Keratinocyte (primary cell): ENCODE measurements at regions not wholly inside any gene's neighbourhood (a gene's known extent, or its start where the extent isn't known, plus 50 kb on each side); places are given as distances from the start of the nearest gene placed in this dataset.

Experiments
- DNase-seq: peaks from one replicate; pipeline ENCODE4 v3.0.0-alpha.2; 2011; ENCODE audit warnings: low read depth, missing footprints, low spot score
- FAIRE-seq: peaks from 2 replicates; lab custom pipeline; 2011; peaks lifted over from hg19 to GRCh38; lab: Jason Lieb, UNC
- H2AFZ ChIP-seq: 2 replicates; pipeline ENCODE4 v1.6.0; 2012; ENCODE audit warnings: low read length, control low read depth, inconsistent platforms; ENCODE audit not compliant: control insufficient read depth
- H3K27ac ChIP-seq: 2 replicates; pipeline ENCODE4 v1.5.1; 2011; ENCODE audit warnings: low read length; ENCODE audit not compliant: control insufficient read depth, insufficient read depth
- H3K27me3 ChIP-seq: 3 replicates; pipeline ENCODE4 v1.6.0; 2011; ENCODE audit warnings: low read length; ENCODE audit not compliant: control insufficient read depth, insufficient read depth; ENCODE audit errors: extremely low read depth
- H3K36me3 ChIP-seq, 2 experiments: 2 replicates in 1 of 2; 3 replicates in 1 of 2; pipeline ENCODE4 v1.5.1; 2011; ENCODE audit warnings: low read length in 2 of 2, mild to moderate bottlenecking in 1 of 2; ENCODE audit not compliant: control insufficient read depth in 2 of 2, insufficient read depth in 2 of 2; ENCODE audit errors: extremely low read depth in 1 of 2
- H3K4me1 ChIP-seq: 3 replicates; pipeline ENCODE4 v1.5.1; 2011; ENCODE audit warnings: low read length; ENCODE audit not compliant: control insufficient read depth, insufficient read depth; ENCODE audit errors: extremely low read depth
- H3K4me2 ChIP-seq: 3 replicates; pipeline ENCODE4 v1.6.0; 2011; ENCODE audit warnings: low read depth, low read length; ENCODE audit not compliant: control insufficient read depth, insufficient read depth; ENCODE audit errors: extremely low read depth
- H3K4me3 ChIP-seq, 3 experiments: fragments of 200-600 bp in 1 of 3; sonication (generic) in 1 of 3; 2 replicates in 2 of 3; 3 replicates in 1 of 3; pipeline ENCODE4 v1.5.1; 2011 to 2016; ENCODE audit warnings: low read length in 3 of 3, mild to moderate bottlenecking in 3 of 3, control low read depth in 2 of 3, inconsistent platforms in 1 of 3, low read depth in 1 of 3, mixed read lengths in 1 of 3, mixed run types in 1 of 3, moderate library complexity in 1 of 3; ENCODE audit not compliant: control insufficient read depth in 2 of 3, insufficient read depth in 2 of 3; ENCODE audit errors: extremely low read depth in 1 of 3
- H3K79me2 ChIP-seq: 2 replicates; pipeline ENCODE4 v1.6.0; 2012; ENCODE audit warnings: low read length; ENCODE audit not compliant: control insufficient read depth, insufficient read depth
- H3K9ac ChIP-seq: 3 replicates; pipeline ENCODE4 v1.6.0; 2011; ENCODE audit warnings: low read length; ENCODE audit not compliant: control insufficient read depth, insufficient read depth; ENCODE audit errors: extremely low read depth
- H3K9me1 ChIP-seq: 3 replicates; pipeline ENCODE4 v1.6.0; 2011; ENCODE audit warnings: low read length; ENCODE audit not compliant: control insufficient read depth, insufficient read depth; ENCODE audit errors: extremely low read depth
- H3K9me3 ChIP-seq: 2 replicates; pipeline ENCODE4 v1.5.1; 2012; ENCODE audit warnings: low read depth, low read length; ENCODE audit not compliant: control insufficient read depth
- H4K20me1 ChIP-seq: 3 replicates; pipeline ENCODE4 v1.6.0; 2011; ENCODE audit warnings: low read length; ENCODE audit not compliant: control insufficient read depth, insufficient read depth; ENCODE audit errors: extremely low read depth
- EZH2 ChIP-seq: IDR thresholded peaks from one replicate; pipeline ENCODE4 v1.6.1; 2012; ENCODE audit warnings: inconsistent platforms, mild to moderate bottlenecking, low read length, moderate library complexity
- dilution Hi-C: fragments of 300-500 bp; cut with MboI; formaldehyde crosslinking; loops from one replicate; pipeline ENCODE4 v1.7.0; 2020; ENCODE audit warnings: low sequenced_read_pairs; ENCODE audit not compliant: extremely low pct_ligation_motif_present
- TF ChIP-seq, protein P1 (sequence below), 3 experiments: IDR thresholded peaks in 1 of 3; conservative IDR thresholded peaks in 1 of 3; optimal IDR thresholded peaks in 1 of 3; 2 replicates in 2 of 3; 3 replicates in 1 of 3; pipeline versions ENCODE3 to v1.5.1; 2011; ENCODE audit warnings: low read length in 3 of 3, mild to moderate bottlenecking in 3 of 3, moderate library complexity in 2 of 3, control low read depth in 1 of 3, inconsistent platforms in 1 of 3; ENCODE audit not compliant: insufficient read depth in 2 of 3; ENCODE audit errors: extremely low read depth in 1 of 3

DNA sequence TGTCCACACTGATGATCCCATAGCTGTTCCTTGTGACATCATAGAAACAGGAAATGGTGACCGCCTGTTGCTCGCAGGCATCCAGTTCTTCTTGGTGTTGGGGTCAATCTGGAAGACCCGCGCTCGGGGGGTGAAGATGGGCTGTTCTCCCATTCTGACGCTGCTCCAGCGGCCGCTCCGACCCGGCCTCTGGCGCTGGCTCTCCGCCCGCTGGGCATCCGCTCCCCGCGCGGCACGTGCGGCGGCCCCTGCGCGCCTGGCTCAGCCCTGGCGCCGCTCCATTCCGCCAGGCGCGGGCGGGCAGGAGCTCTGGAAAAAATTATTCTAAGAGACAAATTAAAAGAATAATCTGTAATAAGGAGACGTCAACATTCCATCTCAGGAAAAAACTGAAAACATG is 761.1 kb downstream of the TMEM121 start:
- Histone ChIP-seq H3K4me3 (no peak overlapping the region), H3K27ac (no peak overlapping the region), H3K9ac (no peak overlapping the region), H4K20me1 (no peaks in the 10 kb centered on the region), H3K9me1 (no peaks in the 10 kb centered on the region), H3K4me1 (no peaks in the 10 kb centered on the region), H3K27me3 (no peaks in the 10 kb centered on the region), H2AFZ (no peak overlapping the region), H3K79me2 (no peaks in the 10 kb centered on the region), H3K36me3 (no peaks in the 10 kb centered on the region), H3K4me2 (no peak overlapping the region), H3K9me3 (peaks cover 6% of the 10 kb centered on the region)
- no peak for TF ChIP-seq EZH2
- TF ChIP-seq, protein P1, sequence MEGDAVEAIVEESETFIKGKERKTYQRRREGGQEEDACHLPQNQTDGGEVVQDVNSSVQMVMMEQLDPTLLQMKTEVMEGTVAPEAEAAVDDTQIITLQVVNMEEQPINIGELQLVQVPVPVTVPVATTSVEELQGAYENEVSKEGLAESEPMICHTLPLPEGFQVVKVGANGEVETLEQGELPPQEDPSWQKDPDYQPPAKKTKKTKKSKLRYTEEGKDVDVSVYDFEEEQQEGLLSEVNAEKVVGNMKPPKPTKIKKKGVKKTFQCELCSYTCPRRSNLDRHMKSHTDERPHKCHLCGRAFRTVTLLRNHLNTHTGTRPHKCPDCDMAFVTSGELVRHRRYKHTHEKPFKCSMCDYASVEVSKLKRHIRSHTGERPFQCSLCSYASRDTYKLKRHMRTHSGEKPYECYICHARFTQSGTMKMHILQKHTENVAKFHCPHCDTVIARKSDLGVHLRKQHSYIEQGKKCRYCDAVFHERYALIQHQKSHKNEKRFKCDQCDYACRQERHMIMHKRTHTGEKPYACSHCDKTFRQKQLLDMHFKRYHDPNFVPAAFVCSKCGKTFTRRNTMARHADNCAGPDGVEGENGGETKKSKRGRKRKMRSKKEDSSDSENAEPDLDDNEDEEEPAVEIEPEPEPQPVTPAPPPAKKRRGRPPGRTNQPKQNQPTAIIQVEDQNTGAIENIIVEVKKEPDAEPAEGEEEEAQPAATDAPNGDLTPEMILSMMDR (optimal IDR thresholded peaks at IDR 0.05 in 1 of 3, IDR thresholded peaks at IDR 0.05 in 1 of 3, conservative IDR thresholded peaks at IDR 0.05 in 1 of 3; ENCODE audit: extremely low read depth in 1 of 3, insufficient read depth in 2 of 3, low read length in 3 of 3): no peak
- DNase-seq (no peak), FAIRE-seq (no peak)
- dilution Hi-C loops: no loop called here

DNA sequence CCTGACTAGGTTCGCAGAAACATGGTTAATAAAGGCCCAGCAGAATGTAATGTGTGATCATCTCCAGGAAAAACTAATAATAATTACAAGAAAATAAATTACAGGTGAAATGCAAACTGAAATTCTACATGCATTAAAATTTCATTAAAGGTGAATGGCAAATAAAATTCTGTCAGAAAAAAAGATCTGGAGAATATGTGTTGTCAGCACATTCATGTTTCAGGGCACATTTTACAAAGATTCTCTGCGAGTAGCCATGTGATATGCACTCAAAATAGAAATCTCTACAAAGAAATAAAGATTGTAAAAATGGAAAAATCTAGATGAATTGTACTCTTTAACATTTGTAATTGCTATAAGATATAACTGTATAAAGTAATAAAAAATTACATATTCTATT is 765.2 kb downstream of the TMEM121 start:
- dilution Hi-C loops: no loop called here
- no peak for TF ChIP-seq EZH2
- TF ChIP-seq, protein P1 (optimal IDR thresholded peaks at IDR 0.05 in 1 of 3, IDR thresholded peaks at IDR 0.05 in 1 of 3, conservative IDR thresholded peaks at IDR 0.05 in 1 of 3; ENCODE audit: extremely low read depth in 1 of 3, insufficient read depth in 2 of 3, low read length in 3 of 3): no peak
- H3K9me3 ChIP-seq: peaks cover 6% of the 10 kb centered on the region
- no peak overlapping the region for H3K4me3 ChIP-seq
- H3K36me3 ChIP-seq: no peaks in the 10 kb centered on the region
- H2AFZ ChIP-seq: no peak overlapping the region
- FAIRE-seq (no peak), DNase-seq (no peak)
- no peaks in the 10 kb centered on the region for H3K9me1 ChIP-seq
- H4K20me1 ChIP-seq: no peaks in the 10 kb centered on the region
- H3K27ac ChIP-seq: no peak overlapping the region
- H3K4me2 ChIP-seq: no peak overlapping the region
- no peak overlapping the region for H3K9ac ChIP-seq
- no peaks in the 10 kb centered on the region for H3K27me3 ChIP-seq
- no peaks in the 10 kb centered on the region for H3K79me2 ChIP-seq
- H3K4me1 ChIP-seq: no peaks in the 10 kb centered on the region
